Inflammatory macrophage treated with lipopolysaccharide for 1 hour (primary cell): ENCODE measurements at regions not wholly inside any gene's neighbourhood (a gene's known extent, or its start where the extent isn't known, plus 50 kb on each side); places are given as distances from the start of the nearest gene placed in this dataset.
A peak's percentile ranks its signal among the peaks of the same experiment; 100 is the strongest.
"Not testable (repeated sequence)": the region's sequence is repeated elsewhere in the genome, so short reads cannot be mapped to it uniquely, and the experiment has no call there.

Source experiments
- DNase-seq, 2 donors: peaks; one replicate each; pipeline ENCODE4 v3.0.0-alpha.2; 2020 to 2022

DNA sequence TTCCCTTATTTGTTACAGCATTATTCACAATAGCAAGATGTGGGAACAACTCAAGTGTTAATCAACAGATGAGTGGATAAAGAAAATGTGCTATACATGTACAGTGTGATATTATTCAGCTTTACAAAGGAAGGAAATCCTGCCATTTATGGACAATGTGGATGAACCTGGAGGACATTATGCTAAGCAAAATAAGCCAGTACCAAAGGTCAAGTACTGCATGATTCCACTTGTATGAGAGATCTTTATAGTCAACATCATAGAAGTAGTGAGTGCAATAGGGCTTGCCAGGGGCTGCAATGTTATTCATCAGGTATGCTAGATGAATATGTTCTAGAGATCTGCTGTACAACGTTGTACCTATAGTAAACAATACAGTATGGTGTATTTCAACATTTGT lies 138.5 kb upstream of the AGR3 start:
- DNase-seq = no peak

DNA sequence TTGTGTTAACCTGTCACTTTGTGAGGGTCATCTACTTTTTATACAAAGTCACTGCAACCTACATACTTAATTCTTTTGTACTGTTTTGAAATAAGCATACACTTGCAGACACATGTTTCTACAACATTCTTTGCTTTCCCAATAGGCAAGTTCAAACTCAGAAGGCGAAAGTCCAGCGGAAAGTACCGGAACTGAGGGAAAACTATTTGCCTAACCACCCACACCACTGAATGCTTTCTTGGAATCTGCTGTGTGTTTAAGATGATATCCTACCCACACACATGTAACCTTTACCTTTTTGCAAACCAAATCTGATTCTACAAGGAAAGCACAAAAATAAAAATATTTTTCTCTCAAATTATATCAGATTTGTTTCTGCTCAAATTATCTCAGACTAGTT lies 139.4 kb upstream of the AGR3 start:
- DNase-seq = peak; percentile 63 to 86

DNA sequence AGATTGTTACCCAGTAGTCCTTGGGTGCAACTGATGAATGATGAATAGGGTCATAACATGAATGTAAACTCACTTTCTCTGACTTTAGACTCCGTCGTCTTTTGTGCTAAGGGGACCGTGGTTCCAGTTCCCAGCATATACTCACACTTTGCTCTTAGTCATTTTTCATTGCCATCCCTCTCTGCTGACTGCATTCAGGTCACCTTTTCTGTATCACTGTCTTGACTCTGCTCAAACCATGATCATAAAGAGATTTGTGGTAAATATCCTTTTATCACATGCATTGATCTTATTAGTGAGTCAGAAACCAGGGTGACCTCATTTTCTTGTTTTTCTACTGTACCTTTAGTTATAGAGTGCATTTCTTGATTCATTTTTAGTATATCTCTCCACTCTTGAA lies 141.1 kb upstream of the AGR3 start:
- no peak for DNase-seq

- no peak for DNase-seq
Measured at GRCh38 chr7:17026269-17026668, 144.5 kb upstream of the AGR3 start.

GRCh38 chr7:17027143-17027788 lies 145.5 kb upstream of the AGR3 start:
- DNase-seq = peak; percentile 33 to 42

DNA sequence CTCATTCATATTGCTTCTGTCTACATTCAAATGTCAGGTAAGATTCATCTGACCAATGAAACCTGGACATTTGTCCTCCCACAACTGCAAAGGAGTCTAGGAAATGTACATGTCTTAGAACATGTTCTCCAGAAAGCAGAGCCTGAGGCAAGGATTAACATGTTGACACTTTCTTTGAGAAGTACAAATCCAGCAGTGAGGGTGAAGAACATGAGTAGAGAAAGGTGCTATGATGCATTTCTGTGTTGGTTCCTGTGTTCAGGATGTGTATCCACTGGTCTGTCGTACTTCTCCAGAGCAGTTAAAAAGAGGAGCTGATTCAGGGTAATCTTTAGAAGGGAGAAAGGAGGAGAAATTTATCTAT lies 146.0 kb upstream of the AGR3 start:
- DNase-seq = no peak

DNA sequence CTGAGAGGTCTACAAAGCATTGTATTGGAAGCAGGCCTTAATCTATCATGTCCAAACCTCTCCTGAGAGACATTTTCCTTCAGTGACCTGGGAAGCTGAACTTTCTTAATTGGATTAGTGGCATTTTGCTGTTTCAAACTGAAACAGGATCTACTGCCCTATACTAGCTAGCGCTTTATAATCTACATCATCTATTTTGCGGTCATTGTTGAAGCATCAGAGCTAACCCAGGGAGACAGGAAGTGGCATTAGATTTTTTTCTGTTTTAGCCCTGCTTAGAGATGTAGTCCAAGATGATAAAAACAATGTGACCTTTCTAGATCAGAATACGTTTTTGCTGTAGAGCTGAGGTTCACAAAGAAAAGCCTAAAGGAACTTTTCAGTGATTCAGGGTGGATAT lies 147.4 kb upstream of the AGR3 start:
- DNase-seq = no peak

GRCh38 chr7:17030559-17030958 lies 148.8 kb upstream of the AGR3 start:
- peak; percentile 68 to 69 for DNase-seq

- DNase-seq = no peak
Measured at GRCh38 chr7:17031906-17032551, 150.2 kb upstream of the AGR3 start.

- DNase-seq = no peak
Measured at GRCh38 chr7:17033245-17033644, 151.5 kb upstream of the AGR3 start.

GRCh38 chr7:17036584-17036983 lies 154.8 kb upstream of the AGR3 start:
- no peak for DNase-seq

DNA sequence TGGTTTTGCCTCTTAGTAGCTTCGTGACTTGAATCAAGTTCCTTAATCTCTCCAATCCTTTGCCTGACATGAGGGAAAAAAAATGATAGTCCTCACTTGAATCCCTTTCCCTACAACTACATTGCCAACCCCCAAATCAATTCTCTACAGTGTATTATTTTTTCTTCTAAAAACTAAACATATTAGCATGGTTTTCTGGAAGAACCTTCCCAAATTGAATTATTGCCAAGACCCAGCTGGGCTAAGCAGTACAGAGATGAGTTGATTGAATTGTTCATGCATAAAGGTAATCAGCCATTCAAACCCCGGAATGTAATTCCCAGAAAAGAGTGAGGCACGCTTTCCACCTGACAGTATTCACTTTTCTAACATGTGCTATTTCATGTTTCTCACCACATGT lies 155.6 kb upstream of the AGR3 start:
- no peak for DNase-seq

GRCh38 chr7:17038160-17038782 lies 156.5 kb upstream of the AGR3 start:
- DNase-seq = no peak

DNA sequence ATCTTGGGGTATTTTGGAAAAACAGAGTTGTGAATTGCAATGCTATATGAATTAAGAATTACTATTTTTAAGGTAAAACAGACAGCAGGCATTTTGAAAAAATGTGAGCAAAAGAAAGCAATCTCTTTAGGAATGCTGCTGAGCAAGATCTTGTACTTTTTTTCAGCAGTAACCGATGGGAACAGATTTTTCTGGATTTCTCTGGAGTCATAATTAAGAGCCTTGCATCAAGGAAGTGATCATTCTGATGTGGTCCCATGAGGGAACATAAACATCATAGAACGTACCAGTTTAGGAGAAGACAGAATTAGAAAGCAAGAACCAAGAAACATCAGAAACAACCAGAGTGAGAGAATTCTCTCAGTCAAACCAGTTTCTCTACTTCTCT lies 157.0 kb upstream of the AGR3 start:
- no peak for DNase-seq

- DNase-seq = no peak
Measured at GRCh38 chr7:17039372-17039771, 157.6 kb upstream of the AGR3 start.

DNA sequence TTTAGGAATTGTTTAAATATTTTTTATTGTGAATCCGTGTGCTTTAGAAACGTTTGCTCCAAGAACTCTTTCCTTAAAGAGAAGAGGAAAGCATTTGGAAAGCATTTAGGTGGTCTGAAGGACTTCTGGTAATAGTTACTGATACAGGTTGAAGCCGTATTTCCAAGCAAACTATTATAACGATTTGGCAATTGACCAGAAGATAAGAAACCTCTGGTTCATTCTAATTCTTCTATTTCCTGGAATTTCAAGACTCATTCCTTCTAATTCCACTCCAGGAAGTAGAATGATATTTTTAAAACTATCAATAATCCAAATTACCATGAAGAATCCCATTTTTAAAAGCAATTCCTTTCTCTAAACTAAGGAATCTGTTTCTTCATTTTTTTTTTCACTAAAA lies 158.9 kb upstream of the AGR3 start:
- DNase-seq = no peak

- DNase-seq = peak; percentile 88 to 91
Measured at GRCh38 chr7:17041324-17041723, 159.5 kb upstream of the AGR3 start.

DNA sequence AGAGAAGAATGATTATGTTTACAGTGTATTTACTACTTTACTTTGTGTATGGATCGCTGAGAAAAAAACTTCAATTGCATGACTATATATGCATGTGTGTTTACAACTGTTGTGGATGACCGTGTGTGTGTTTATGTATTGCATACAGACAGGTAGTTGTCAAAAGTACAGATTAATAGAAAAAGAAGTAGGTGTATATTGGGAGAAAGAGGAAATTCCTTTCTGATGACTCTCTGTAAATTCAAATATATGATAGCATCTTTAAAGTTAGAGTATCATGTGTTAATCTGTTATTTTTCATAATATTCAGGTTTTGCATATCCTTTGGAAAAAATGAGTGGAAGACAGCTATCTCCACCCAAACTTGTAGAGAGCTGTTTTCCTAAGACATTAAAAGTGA lies 160.4 kb upstream of the AGR3 start:
- peak in 1 of 2 donors; percentile 65 for DNase-seq

DNA sequence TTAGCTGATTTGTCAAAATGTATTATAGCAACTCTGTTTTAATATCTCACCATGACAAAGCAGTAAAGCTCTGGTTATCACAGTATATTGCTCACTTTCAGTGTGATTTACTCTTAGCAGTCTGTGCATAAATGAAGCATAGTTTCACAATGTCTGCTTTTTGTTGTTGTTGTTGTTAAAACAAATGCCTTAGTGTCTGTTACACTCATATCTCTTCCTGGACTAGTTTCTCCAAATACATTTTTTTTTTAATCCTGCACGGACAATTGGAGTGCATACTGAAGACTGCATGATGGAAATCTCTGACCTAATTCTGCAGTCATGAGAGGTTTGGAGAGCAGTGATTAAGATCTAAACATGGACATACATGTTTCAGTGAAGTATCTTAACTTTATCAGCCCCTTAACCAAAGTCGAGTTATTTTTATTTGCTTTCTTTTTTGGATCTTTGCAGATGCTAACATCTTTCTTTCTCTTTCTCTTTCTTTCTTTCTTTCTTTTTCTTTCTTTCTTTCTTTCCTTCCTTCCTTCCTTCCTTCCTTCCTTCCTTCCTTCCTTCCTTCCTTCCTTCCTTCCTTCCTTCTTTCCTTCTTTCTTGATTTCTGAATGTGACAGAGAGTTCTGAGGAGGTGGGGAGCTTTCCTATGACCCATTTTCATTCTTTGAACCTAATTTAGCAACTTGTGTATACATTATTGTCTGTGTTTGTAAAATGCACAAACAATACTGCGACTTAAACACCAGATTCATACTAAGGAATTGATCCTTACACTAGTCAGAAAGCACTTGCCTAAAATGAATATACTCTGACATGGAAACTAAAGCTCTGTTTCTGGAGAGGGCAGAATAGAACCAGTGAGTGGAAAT lies 161.5 kb upstream of the AGR3 start:
- DNase-seq = peak in 1 of 2 donors; percentile 32

- DNase-seq = no peak
Measured at GRCh38 chr7:17044396-17044795, 162.6 kb upstream of the AGR3 start.

DNA sequence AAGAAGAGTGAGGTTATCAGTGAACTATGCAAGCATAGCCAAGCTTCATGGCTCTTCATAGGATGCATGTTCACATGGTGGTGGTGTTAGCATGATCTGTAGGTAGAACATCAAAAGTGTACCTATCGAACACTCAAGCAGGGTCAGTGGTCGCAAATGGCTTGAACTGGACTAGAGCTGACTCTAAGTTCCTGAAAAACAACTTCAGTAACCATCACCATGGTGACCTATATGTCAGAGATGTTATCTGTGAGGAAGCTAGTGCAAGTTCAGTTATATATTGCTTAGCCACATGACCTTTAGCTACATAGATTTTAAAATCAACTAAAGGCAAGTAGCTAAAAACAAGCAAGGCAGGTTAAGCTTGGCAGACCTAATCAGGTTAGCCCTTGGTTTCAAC lies 163.1 kb upstream of the AGR3 start:
- no peak for DNase-seq

DNA sequence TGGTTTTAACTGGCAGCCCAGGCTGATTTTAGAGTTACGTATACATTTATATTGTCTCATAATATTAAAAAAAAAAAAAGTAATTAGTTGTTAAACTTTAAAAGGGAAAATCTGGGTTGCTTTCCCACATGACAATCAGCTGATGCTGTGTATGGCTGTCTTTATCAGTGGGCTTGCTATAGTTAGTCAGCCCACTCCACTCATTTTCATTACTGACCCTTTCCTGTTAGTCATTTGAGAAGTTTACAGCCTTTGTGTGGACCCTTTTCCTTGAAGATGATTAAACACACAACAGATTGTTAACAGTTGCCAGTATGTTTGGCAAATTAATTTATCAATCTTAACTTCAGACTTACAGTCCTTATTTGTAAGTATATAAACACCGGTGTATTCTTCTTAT lies 164.5 kb upstream of the AGR3 start:
- DNase-seq = no peak

DNA sequence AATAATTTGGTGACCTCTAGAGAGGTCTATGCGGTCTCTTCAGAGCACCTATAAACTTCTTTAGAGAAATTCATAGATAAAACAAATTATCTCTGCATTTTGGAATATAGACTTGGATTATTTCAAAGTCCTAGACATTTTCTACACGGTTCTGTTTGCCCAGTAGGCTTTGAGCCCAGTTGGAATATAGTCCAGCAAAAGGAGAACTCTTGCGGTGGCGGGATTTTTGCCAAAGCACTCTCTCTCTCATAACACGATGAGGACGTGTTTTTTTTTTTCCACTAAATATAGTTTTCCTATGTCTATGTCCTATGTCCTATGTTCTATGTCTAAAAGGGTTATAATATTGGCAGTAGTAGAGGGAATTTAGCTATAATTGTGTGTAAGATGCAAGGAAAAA lies 164.9 kb upstream of the AGR3 start:
- DNase-seq = no peak

GRCh38 chr7:17053164-17053563 lies 171.4 kb upstream of the AGR3 start:
- DNase-seq = not testable (repeated sequence)
